ENCODE measurements at regions not wholly inside any gene's neighbourhood (a gene's known extent, or its start where the extent isn't known, plus 50 kb on each side); places are given as distances from the start of the nearest gene placed in this dataset.

GRCh38 chr3:30370681-30371271 is 235.6 kb upstream of the TGFBR2 start:
- H3K4me3 ChIP-seq (ENCODE audit: low read depth, low read length), result no peak overlapping the region
- no peaks in the 10 kb centered on the region for H3K36me3 ChIP-seq (replicated peaks)
- DNase-seq, result no peak
- in situ Hi-C loops (cut with HindIII; ENCODE audit: low pct_ligation_motif_present, low sequenced_read_pairs), result no loop called here
- H3K27ac ChIP-seq, result no peak overlapping the region
- TF ChIP-seq CTCF (IDR thresholded peaks at IDR 0.05; ENCODE audit: low read depth, low read length, missing control alignments), result no peak
- no peaks in the 10 kb centered on the region for H3K27me3 ChIP-seq (replicated peaks)

- Histone ChIP-seq H3K36me3 (replicated peaks) (no peaks in the 10 kb centered on the region), H3K4me3 (ENCODE audit: low read depth, low read length) (no peak overlapping the region), H3K27me3 (replicated peaks) (no peaks in the 10 kb centered on the region), H3K27ac (no peak overlapping the region)
- no peak for DNase-seq
- in situ Hi-C loops (cut with HindIII; ENCODE audit: low pct_ligation_motif_present, low sequenced_read_pairs), result no loop called here
- TF ChIP-seq CTCF (IDR thresholded peaks at IDR 0.05; ENCODE audit: low read depth, low read length, missing control alignments), result no peak
These were observed 233.6 kb upstream of the TGFBR2 start for GRCh38 chr3:30372837-30373236.

GRCh38 chr3:30384546-30385072 is 221.8 kb upstream of the TGFBR2 start:
- TF ChIP-seq CTCF (IDR thresholded peaks at IDR 0.05; ENCODE audit: low read depth, low read length, missing control alignments), result no peak
- no peaks in the 10 kb centered on the region for H3K36me3 ChIP-seq (replicated peaks)
- no peak overlapping the region for H3K27ac ChIP-seq
- H3K27me3 ChIP-seq (replicated peaks), result no peaks in the 10 kb centered on the region
- in situ Hi-C loops (cut with HindIII; ENCODE audit: low pct_ligation_motif_present, low sequenced_read_pairs), result no loop called here
- no peak overlapping the region for H3K4me3 ChIP-seq (ENCODE audit: low read depth, low read length)
- no peak for DNase-seq

GRCh38 chr3:30393079-30393478 is 213.3 kb upstream of the TGFBR2 start:
- no peak for TF ChIP-seq CTCF (IDR thresholded peaks at IDR 0.05; ENCODE audit: low read depth, low read length, missing control alignments)
- H3K4me3 ChIP-seq (ENCODE audit: low read depth, low read length), result no peak overlapping the region
- H3K27me3 ChIP-seq (replicated peaks), result no peaks in the 10 kb centered on the region
- H3K27ac ChIP-seq, result no peak overlapping the region
- no peak for DNase-seq
- no peaks in the 10 kb centered on the region for H3K36me3 ChIP-seq (replicated peaks)
- in situ Hi-C loops (cut with HindIII; ENCODE audit: low pct_ligation_motif_present, low sequenced_read_pairs), result no loop called here

- no peak overlapping the region for H3K4me3 ChIP-seq (ENCODE audit: low read depth, low read length)
- DNase-seq, result no peak
- no peak for TF ChIP-seq CTCF (IDR thresholded peaks at IDR 0.05; ENCODE audit: low read depth, low read length, missing control alignments)
- no peaks in the 10 kb centered on the region for H3K36me3 ChIP-seq (replicated peaks)
- no peak overlapping the region for H3K27ac ChIP-seq
- H3K27me3 ChIP-seq (replicated peaks), result no peaks in the 10 kb centered on the region
- in situ Hi-C loops (cut with HindIII; ENCODE audit: low pct_ligation_motif_present, low sequenced_read_pairs), result no loop called here
These were observed 209.4 kb upstream of the TGFBR2 start for GRCh38 chr3:30397030-30397429.
